Neural cell (in vitro differentiated cells): ENCODE measurements at regions not wholly inside any gene's neighbourhood (a gene's known extent, or its start where the extent isn't known, plus 50 kb on each side); places are given as distances from the start of the nearest gene placed in this dataset.

Experiments used
- H2AFZ ChIP-seq: fragments of 200-600, 300-800 bp; sonication (generic), shearing (Covaris generic); 2 replicates; pipeline ENCODE4 v1.6.0; 2014; ENCODE audit warnings: low read depth, mild to moderate bottlenecking, antibody characterized with exemption, low read length, moderate library complexity
- H3F3A ChIP-seq: fragments of 200-600 bp; shearing (Covaris generic); 2 replicates; pipeline ENCODE4 v1.6.1; 2016; ENCODE audit warnings: mild to moderate bottlenecking, moderate library complexity, mixed read lengths, antibody characterized with exemption, low read length; ENCODE audit not compliant: insufficient read depth, poor library complexity, severe bottlenecking
- H3K27ac ChIP-seq: fragments of 200-600, 300-800 bp; sonication (generic), shearing (Covaris generic); 2 replicates; pipeline ENCODE4 v1.5.1; 2014; ENCODE audit warnings: mild to moderate bottlenecking, low read length, moderate library complexity
- H3K27me3 ChIP-seq: fragments of 300-800, 200-600 bp; sonication (generic), shearing (Covaris generic); 2 replicates; pipeline ENCODE4 v1.6.0; 2014; ENCODE audit warnings: mild to moderate bottlenecking, low read depth, low read length, moderate library complexity; ENCODE audit not compliant: insufficient read depth
- H3K36me3 ChIP-seq: fragments of 300-800, 200-600 bp; sonication (generic), shearing (Covaris generic); 2 replicates; pipeline ENCODE4 v1.5.1; 2014; ENCODE audit warnings: mild to moderate bottlenecking, antibody characterized with exemption, low read length, moderate library complexity; ENCODE audit not compliant: insufficient read depth
- H3K4me2 ChIP-seq: fragments of 300-800, 200-600 bp; sonication (generic), shearing (Covaris generic); 2 replicates; pipeline ENCODE4 v1.6.0; 2014; ENCODE audit warnings: mild to moderate bottlenecking, low read length
- H3K4me3 ChIP-seq: fragments of 300-800, 200-600 bp; sonication (generic), shearing (Covaris generic); 2 replicates; pipeline ENCODE4 v1.5.1; 2014; ENCODE audit warnings: mild to moderate bottlenecking, low read length, moderate library complexity
- H3K79me2 ChIP-seq: fragments of 200-600 bp; shearing (Covaris generic); replicated peaks from 2 replicates; pipeline ENCODE4 v1.6.0; 2014; ENCODE audit warnings: mild to moderate bottlenecking, low read length, moderate library complexity; ENCODE audit not compliant: insufficient read depth
- H3K9ac ChIP-seq: fragments of 300-800, 200-600 bp; sonication (generic), shearing (Covaris generic); 2 replicates; pipeline ENCODE4 v1.6.1; 2016; ENCODE audit warnings: mild to moderate bottlenecking, low read length, mixed read lengths
- H3K9me2 ChIP-seq: fragments of 200-600 bp; shearing (Covaris generic); 2 replicates; pipeline ENCODE4 v1.6.1; 2016; ENCODE audit warnings: mild to moderate bottlenecking, low read length, mixed read lengths; ENCODE audit not compliant: insufficient read depth
- H3K9me3 ChIP-seq: fragments of 200-600, 300-800 bp; sonication (generic), shearing (Covaris generic); 2 replicates; pipeline ENCODE4 v1.6.1; 2016; ENCODE audit warnings: mild to moderate bottlenecking, mixed run types, low read length, moderate library complexity, mixed read lengths
- H4K20me1 ChIP-seq: fragments of 200-600 bp; shearing (Covaris generic); 2 replicates; pipeline ENCODE4 v1.6.1; 2016; ENCODE audit warnings: mild to moderate bottlenecking, mixed run types; ENCODE audit not compliant: insufficient read depth
- EP300 ChIP-seq: fragments of 450-650 bp; conservative IDR thresholded peaks from 2 replicates; pipeline ENCODE4 v1.6.1; 2014; ENCODE audit warnings: antibody characterized with exemption, mild to moderate bottlenecking, moderate library complexity; ENCODE audit not compliant: poor library complexity, severe bottlenecking
- EZH2 ChIP-seq: fragments of 200-600, 300-800 bp; shearing (Covaris generic), sonication (generic); IDR thresholded peaks from 2 replicates; pipeline ENCODE4 v1.6.1; 2014; ENCODE audit warnings: antibody characterized with exemption, low read length, borderline replicate concordance, mild to moderate bottlenecking; ENCODE audit not compliant: insufficient read depth, poor library complexity, severe bottlenecking
- MXI1 ChIP-seq: fragments of 450-650 bp; conservative IDR thresholded peaks from 2 replicates; pipeline ENCODE4 v1.6.1; 2014; ENCODE audit warnings: antibody characterized with exemption, mild to moderate bottlenecking; ENCODE audit not compliant: poor library complexity, severe bottlenecking
- POLR2AphosphoS5 ChIP-seq: IDR thresholded peaks from 2 replicates; pipeline ENCODE4 v1.6.1; 2012
- RAD21 ChIP-seq: fragments of 450-650 bp; conservative IDR thresholded peaks from 2 replicates; pipeline ENCODE4 v1.6.1; 2014; ENCODE audit warnings: antibody characterized with exemption, mild to moderate bottlenecking, moderate library complexity
- SMC3 ChIP-seq: fragments of 450-650 bp; conservative IDR thresholded peaks from 2 replicates; pipeline ENCODE4 v1.6.1; 2014; ENCODE audit warnings: antibody characterized with exemption, mild to moderate bottlenecking, moderate library complexity; ENCODE audit not compliant: poor library complexity
- TAF1 ChIP-seq: IDR thresholded peaks from 2 replicates; pipeline ENCODE4 v1.6.1; 2012; ENCODE audit warnings: low read depth
- TF ChIP-seq, protein P1 (sequence below): fragments of 450-650 bp; IDR thresholded peaks from 2 replicates; pipeline ENCODE4 v1.5.1; 2014; ENCODE audit warnings: antibody characterized with exemption, mild to moderate bottlenecking, moderate library complexity; ENCODE audit not compliant: poor library complexity, severe bottlenecking
- TF ChIP-seq, protein P2 (sequence below): IDR thresholded peaks from 2 replicates; pipeline ENCODE4 v1.6.1; 2012; ENCODE audit warnings: borderline replicate concordance

DNA sequence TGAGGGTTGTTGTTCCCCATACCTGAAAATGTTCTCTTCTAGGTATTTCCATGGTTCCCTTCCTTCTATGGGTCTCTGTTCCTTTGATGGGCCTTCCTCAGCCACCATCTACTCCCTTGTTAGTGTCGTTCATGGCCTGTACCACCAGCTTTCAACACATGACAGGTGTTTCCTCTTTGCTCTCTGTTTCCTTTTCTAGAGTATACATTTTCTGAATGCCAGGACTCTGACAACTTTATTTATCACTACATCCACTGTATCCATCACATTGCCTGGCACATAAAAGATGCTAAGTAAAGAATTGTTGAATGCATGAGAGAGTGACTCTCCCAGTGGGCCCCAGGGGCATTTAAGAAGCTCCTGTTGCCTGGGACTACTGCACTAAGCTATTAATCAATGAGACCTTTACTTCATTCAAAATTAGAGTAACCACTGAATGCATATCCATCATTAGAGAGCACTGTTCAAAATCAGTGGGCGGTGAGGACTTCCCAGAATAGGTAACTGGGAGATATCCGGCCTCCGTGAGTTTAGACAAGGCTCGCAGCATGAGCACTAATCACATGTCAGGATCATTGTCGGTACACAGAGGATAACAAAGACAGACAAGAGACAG is 255.0 kb downstream of the CBLN1 start:
- TF ChIP-seq MXI1, result no peak
- no peak for TF ChIP-seq POLR2AphosphoS5
- no peak for TF ChIP-seq EP300
- TF ChIP-seq RAD21, result no peak
- TF ChIP-seq TAF1, result no peak
- TF ChIP-seq SMC3, result no peak
- TF ChIP-seq, protein P1, sequence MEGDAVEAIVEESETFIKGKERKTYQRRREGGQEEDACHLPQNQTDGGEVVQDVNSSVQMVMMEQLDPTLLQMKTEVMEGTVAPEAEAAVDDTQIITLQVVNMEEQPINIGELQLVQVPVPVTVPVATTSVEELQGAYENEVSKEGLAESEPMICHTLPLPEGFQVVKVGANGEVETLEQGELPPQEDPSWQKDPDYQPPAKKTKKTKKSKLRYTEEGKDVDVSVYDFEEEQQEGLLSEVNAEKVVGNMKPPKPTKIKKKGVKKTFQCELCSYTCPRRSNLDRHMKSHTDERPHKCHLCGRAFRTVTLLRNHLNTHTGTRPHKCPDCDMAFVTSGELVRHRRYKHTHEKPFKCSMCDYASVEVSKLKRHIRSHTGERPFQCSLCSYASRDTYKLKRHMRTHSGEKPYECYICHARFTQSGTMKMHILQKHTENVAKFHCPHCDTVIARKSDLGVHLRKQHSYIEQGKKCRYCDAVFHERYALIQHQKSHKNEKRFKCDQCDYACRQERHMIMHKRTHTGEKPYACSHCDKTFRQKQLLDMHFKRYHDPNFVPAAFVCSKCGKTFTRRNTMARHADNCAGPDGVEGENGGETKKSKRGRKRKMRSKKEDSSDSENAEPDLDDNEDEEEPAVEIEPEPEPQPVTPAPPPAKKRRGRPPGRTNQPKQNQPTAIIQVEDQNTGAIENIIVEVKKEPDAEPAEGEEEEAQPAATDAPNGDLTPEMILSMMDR, result no peak
- no peak for TF ChIP-seq EZH2
- TF ChIP-seq, protein P2, sequence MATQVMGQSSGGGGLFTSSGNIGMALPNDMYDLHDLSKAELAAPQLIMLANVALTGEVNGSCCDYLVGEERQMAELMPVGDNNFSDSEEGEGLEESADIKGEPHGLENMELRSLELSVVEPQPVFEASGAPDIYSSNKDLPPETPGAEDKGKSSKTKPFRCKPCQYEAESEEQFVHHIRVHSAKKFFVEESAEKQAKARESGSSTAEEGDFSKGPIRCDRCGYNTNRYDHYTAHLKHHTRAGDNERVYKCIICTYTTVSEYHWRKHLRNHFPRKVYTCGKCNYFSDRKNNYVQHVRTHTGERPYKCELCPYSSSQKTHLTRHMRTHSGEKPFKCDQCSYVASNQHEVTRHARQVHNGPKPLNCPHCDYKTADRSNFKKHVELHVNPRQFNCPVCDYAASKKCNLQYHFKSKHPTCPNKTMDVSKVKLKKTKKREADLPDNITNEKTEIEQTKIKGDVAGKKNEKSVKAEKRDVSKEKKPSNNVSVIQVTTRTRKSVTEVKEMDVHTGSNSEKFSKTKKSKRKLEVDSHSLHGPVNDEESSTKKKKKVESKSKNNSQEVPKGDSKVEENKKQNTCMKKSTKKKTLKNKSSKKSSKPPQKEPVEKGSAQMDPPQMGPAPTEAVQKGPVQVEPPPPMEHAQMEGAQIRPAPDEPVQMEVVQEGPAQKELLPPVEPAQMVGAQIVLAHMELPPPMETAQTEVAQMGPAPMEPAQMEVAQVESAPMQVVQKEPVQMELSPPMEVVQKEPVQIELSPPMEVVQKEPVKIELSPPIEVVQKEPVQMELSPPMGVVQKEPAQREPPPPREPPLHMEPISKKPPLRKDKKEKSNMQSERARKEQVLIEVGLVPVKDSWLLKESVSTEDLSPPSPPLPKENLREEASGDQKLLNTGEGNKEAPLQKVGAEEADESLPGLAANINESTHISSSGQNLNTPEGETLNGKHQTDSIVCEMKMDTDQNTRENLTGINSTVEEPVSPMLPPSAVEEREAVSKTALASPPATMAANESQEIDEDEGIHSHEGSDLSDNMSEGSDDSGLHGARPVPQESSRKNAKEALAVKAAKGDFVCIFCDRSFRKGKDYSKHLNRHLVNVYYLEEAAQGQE, result no peak
- Histone ChIP-seq H3F3A (no peaks in the 10 kb centered on the region), H3K79me2 (no peaks in the 10 kb centered on the region), H3K27me3 (no peaks in the 10 kb centered on the region), H3K36me3 (no peaks in the 10 kb centered on the region), H3K4me2 (no peak overlapping the region), H3K9me3 (no peaks in the 10 kb centered on the region), H2AFZ (no peak overlapping the region), H3K27ac (no peak overlapping the region), H4K20me1 (no peaks in the 10 kb centered on the region), H3K4me3 (no peak overlapping the region), H3K9ac (no peak overlapping the region), H3K9me2 (no peaks in the 10 kb centered on the region)

DNA sequence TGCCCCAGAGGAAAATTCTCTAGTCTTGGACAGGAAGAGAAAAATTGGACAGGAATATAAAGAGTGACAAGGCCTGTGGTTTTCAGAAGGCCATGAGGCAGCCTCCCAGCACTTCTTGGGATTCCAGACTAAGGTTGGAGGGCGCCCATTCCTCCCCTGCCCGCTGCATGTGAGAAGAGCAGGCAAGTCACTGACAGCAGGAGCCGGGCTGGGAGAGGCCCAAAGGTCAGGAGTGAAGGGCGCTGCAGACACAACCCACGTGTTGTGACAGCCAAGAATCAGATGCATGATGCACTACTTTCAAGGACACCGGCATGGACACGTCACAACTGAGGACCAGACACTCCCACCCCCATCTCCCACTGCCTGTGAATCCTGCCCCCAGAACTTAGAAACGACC is 256.7 kb downstream of the CBLN1 start:
- Histone ChIP-seq H4K20me1 (no peaks in the 10 kb centered on the region), H3K27me3 (no peaks in the 10 kb centered on the region), H3K36me3 (no peaks in the 10 kb centered on the region), H3K9me3 (no peaks in the 10 kb centered on the region), H2AFZ (no peak overlapping the region), H3K4me3 (no peak overlapping the region), H3K27ac (no peak overlapping the region), H3K9me2 (no peaks in the 10 kb centered on the region), H3F3A (no peaks in the 10 kb centered on the region), H3K79me2 (no peaks in the 10 kb centered on the region), H3K4me2 (no peak overlapping the region), H3K9ac (no peak overlapping the region)
- no peak for TF ChIP-seq SMC3
- TF ChIP-seq, protein P1, result no peak
